Esophagus muscularis mucosa (tissue), 4 donors: ENCODE measurements at regions not wholly inside any gene's neighbourhood (a gene's known extent, or its start where the extent isn't known, plus 50 kb on each side); places are given as distances from the start of the nearest gene placed in this dataset.

Experiments
- DNase-seq: peaks from one replicate; pipeline ENCODE4 v3.0.0-alpha.2; 2017; ENCODE audit errors: extremely low spot score
- H3K27ac ChIP-seq, 4 donors: fragments of 200-600 bp; sonication (generic); replicated peaks in 1 of 4; 1 replicate in 3 of 4; 2 replicates in 1 of 4; pipeline ENCODE4 v1.5.1; 2016 to 2019; ENCODE audit warnings: mild to moderate bottlenecking in 1 of 4
- H3K27me3 ChIP-seq, 4 donors: fragments of 200-600 bp; sonication (generic); one replicate each; pipeline versions ENCODE4 v1.5.1 to v1.6.0; 2016 to 2019
- H3K36me3 ChIP-seq, 4 donors: fragments of 200-600 bp; sonication (generic); one replicate each; pipeline ENCODE4 v1.5.1; 2016 to 2019
- H3K4me1 ChIP-seq, 4 donors: fragments of 200-600 bp; sonication (generic); one replicate each; pipeline ENCODE4 v1.5.1; 2016 to 2019
- H3K4me3 ChIP-seq, 4 donors: fragments of 200-600 bp; sonication (generic); 1 replicate in 2 of 4; 2 replicates in 2 of 4; pipeline ENCODE4 v1.5.1; 2016 to 2019; ENCODE audit warnings: mild to moderate bottlenecking in 4 of 4, moderate library complexity in 1 of 4
- H3K9me3 ChIP-seq, 4 donors: fragments of 200-600 bp; sonication (generic); 1 replicate in 3 of 4; 2 replicates in 1 of 4; pipeline ENCODE4 v1.5.1; 2016 to 2019
- CTCF ChIP-seq, 3 experiments: fragments of 200-600 bp in 2 of 3; fragments of 450-650 bp in 1 of 3; sonication (generic) in 2 of 3; IDR thresholded peaks; one replicate each; pipeline ENCODE4 v1.5.1; 2017 to 2019; ENCODE audit warnings: antibody characterized with exemption in 3 of 3, mild to moderate bottlenecking in 2 of 3, moderate library complexity in 1 of 3
- EP300 ChIP-seq: sonication (generic); formaldehyde crosslinking; IDR thresholded peaks from one replicate; pipeline ENCODE4 v1.6.1; 2017; ENCODE audit warnings: antibody characterized with exemption
- POLR2A ChIP-seq: fragments of 450-650 bp; IDR thresholded peaks from one replicate; pipeline ENCODE4 v1.6.1; 2017; ENCODE audit warnings: antibody characterized with exemption, moderate library complexity, mild to moderate bottlenecking, low read depth
- POLR2AphosphoS5 ChIP-seq, 2 donors: sonication (generic); formaldehyde crosslinking; IDR thresholded peaks; one replicate each; pipeline ENCODE4 v1.6.1; 2017; ENCODE audit warnings: antibody characterized with exemption in 2 of 2
- WGBS: methylation state at CpG from one replicate; pipeline ENCODE4 v1.1.5; 2018; 5-methylcytosine and 5-hydroxymethylcytosine counted together
- intact Hi-C: fragments of 100-400 bp; cut with DNase I; formaldehyde crosslinking; loops from one replicate; pipeline ENCODE4 v1.15.1; 2023

DNA sequence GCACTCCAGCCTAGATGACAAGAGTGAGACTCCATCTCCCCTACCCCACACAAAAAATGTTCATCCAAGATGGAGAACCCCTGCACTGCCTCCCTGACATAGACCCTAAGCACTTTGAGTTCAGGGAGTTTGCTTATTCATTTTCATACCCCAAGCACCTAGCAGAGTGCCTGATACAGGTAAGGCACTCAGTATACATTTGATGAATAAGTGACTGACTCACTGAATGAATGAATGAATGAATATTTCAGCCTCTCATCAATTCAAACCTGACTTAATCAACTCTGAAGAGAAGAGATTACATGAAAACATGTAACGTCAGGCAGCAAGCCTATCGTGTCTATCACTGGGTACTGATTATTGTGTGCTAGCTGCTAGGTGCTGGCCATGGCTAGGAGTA is 121.3 kb upstream of the GADD45A start:
- no peak for DNase-seq
- peaks cover 14 to 31% (median 26%) of the 10 kb centered on the region in 4 donors for H3K4me1 ChIP-seq
- H3K27ac ChIP-seq = peak overlapping the region; percentile 49 to 71 (median 54)
- H3K4me3 ChIP-seq = no peak overlapping the region
- H3K27me3 ChIP-seq = no peaks in the 10 kb centered on the region
- intact Hi-C loops = no loop called here
- no peaks in the 10 kb centered on the region for H3K36me3 ChIP-seq
- 79% methylated on average over 2 of the region's 2 CpGs for WGBS
- no peaks in the 10 kb centered on the region for H3K9me3 ChIP-seq
- TF ChIP-seq EP300 = no peak
- TF ChIP-seq CTCF (IDR thresholded peaks at IDR 0.05) = no peak
- no peak for TF ChIP-seq POLR2AphosphoS5 (IDR thresholded peaks at IDR 0.05)
- TF ChIP-seq POLR2A = no peak

- WGBS = 51% methylated on average over 8 of the region's 8 CpGs
Measured at GRCh38 chr1:67564193-67564592, 120.8 kb upstream of the GADD45A start.

GRCh38 chr1:67566803-67567377 is 118.1 kb upstream of the GADD45A start:
- Histone ChIP-seq H3K27me3 (no peaks in the 10 kb centered on the region), H3K4me3 (no peak overlapping the region), H3K4me1 (peaks cover 7 to 18% (median 13%) of the 10 kb centered on the region in 4 donors), H3K9me3 (no peaks in the 10 kb centered on the region), H3K36me3 (no peaks in the 10 kb centered on the region), H3K27ac (no peak overlapping the region)
- no peak for TF ChIP-seq EP300
- TF ChIP-seq POLR2AphosphoS5 (IDR thresholded peaks at IDR 0.05) = no peak
- no peak for TF ChIP-seq POLR2A
- TF ChIP-seq CTCF (IDR thresholded peaks at IDR 0.05) = no peak
- WGBS = 75% methylated on average over 2 of the region's 2 CpGs
- no peak for DNase-seq
- intact Hi-C loops = no loop called here

More at GRCh38 chr1:67564193-67564592, 120.8 kb upstream of the GADD45A start:
- no peaks in the 10 kb centered on the region for H3K36me3 ChIP-seq
- no peak for DNase-seq
- H3K4me1 ChIP-seq = peaks cover 14 to 29% (median 26%) of the 10 kb centered on the region in 4 donors
- peak; percentile 29 to 76 for TF ChIP-seq POLR2AphosphoS5 (IDR thresholded peaks at IDR 0.05)
- TF ChIP-seq POLR2A = no peak
- no peak for TF ChIP-seq CTCF (IDR thresholded peaks at IDR 0.05)
- no peak for TF ChIP-seq EP300
- peak overlapping the region; percentile 49 to 71 (median 54) for H3K27ac ChIP-seq
- H3K4me3 ChIP-seq = no peak overlapping the region
- no peaks in the 10 kb centered on the region for H3K9me3 ChIP-seq
- no peaks in the 10 kb centered on the region for H3K27me3 ChIP-seq
- intact Hi-C loops = no loop called here

DNA sequence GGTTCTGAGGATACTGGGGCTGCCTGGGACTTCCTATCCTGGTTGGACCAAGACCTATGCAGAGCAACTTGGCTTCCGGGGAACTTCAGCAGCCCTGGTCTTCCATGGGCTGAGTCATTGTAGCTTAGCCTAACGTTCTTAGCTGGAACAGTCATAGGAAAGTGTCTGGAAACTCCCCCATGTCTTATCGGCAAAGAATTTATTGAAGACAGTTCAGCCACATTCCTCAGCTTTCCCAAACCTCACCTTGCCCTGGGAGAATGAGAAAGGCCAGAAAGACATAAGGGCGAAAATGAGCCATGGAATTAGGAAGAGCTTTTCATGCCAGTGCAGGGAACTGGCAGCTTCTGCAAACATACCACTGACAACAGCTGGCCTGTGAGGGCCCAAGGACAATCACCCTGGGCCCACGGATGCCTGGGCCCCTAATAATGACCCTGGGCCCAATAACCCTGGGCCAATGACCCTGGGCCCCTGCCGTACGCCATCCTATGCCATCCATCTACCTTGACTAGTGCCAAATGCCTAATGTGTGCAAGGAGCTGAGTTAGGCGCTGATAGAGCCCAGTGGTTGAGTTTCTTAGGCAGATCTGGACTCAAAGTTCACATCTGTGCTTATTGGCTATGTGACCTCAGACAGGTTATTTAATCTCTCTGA is 114.4 kb upstream of the GADD45A start:
- WGBS = 74% methylated on average over 6 of the region's 8 CpGs

More for the DNA sequence above, 114.4 kb upstream of the GADD45A start:
- Histone ChIP-seq H3K36me3 (no peaks in the 10 kb centered on the region), H3K4me3 (no peak overlapping the region), H3K4me1 (peaks cover 6 to 20% (median 17%) of the 10 kb centered on the region in 4 donors), H3K27ac (no peak overlapping the region), H3K9me3 (no peaks in the 10 kb centered on the region), H3K27me3 (no peaks in the 10 kb centered on the region)
- intact Hi-C loops = no loop called here
- TF ChIP-seq POLR2A (no peak), CTCF (IDR thresholded peaks at IDR 0.05) (no peak), EP300 (no peak), POLR2AphosphoS5 (IDR thresholded peaks at IDR 0.05) (no peak)
- DNase-seq = no peak
